ENCODE measurements at regions not wholly inside any gene's neighbourhood (a gene's known extent, or its start where the extent isn't known, plus 50 kb on each side); places are given as distances from the start of the nearest gene placed in this dataset.

DNA sequence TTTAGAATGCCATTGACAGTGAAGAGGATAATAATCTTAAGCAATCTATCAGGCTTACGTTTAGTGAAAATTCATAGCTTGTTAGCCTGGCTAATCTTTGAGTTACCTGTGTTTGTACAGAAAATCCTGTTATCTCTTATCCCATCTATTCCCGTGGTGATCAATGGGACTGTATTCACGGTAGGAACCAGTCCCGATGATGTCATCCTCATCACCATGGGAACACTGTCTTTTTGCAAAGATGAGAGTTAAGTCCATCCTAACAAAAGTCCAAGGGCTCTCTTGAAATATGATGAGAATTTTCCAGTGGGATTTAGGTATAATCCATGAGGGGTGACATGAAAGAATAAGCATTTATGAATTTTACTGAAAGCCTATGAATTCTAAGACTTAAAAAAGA is 762.2 kb downstream of the ETS1 start:
- TF ChIP-seq, protein P1, sequence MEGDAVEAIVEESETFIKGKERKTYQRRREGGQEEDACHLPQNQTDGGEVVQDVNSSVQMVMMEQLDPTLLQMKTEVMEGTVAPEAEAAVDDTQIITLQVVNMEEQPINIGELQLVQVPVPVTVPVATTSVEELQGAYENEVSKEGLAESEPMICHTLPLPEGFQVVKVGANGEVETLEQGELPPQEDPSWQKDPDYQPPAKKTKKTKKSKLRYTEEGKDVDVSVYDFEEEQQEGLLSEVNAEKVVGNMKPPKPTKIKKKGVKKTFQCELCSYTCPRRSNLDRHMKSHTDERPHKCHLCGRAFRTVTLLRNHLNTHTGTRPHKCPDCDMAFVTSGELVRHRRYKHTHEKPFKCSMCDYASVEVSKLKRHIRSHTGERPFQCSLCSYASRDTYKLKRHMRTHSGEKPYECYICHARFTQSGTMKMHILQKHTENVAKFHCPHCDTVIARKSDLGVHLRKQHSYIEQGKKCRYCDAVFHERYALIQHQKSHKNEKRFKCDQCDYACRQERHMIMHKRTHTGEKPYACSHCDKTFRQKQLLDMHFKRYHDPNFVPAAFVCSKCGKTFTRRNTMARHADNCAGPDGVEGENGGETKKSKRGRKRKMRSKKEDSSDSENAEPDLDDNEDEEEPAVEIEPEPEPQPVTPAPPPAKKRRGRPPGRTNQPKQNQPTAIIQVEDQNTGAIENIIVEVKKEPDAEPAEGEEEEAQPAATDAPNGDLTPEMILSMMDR (IDR thresholded peaks at IDR 0.05; ENCODE audit: insufficient read depth, low read depth, low read length): no peak
- no peak for TF ChIP-seq EZH2 (IDR thresholded peaks at IDR 0.05; ENCODE audit: insufficient read depth, low read length)

All from astrocyte (in vitro differentiated cells and primary cell).